Upper lobe of left lung (tissue), 6 donors: ENCODE measurements at regions not wholly inside any gene's neighbourhood (a gene's known extent, or its start where the extent isn't known, plus 50 kb on each side); places are given as distances from the start of the nearest gene placed in this dataset.

Experiments
- ATAC-seq, 2 donors: fragments of 200-7000 bp; cut with Tn5 transposase; one replicate each; pipeline ENCODE4 v1.9.1; 2022; ENCODE audit warnings: mild to moderate bottlenecking in 2 of 2, moderate library complexity in 2 of 2; ENCODE audit not compliant: low FRiP score in 2 of 2
- DNase-seq, 2 donors: peaks; one replicate each; pipeline ENCODE4 v3.0.0-alpha.2; 2019 to 2020
- H3K27ac ChIP-seq, 4 donors: fragments of 200-600 bp; sonication (generic); one replicate each; pipeline ENCODE4 v1.5.1; 2016 to 2019
- H3K27me3 ChIP-seq, 4 donors: fragments of 200-600 bp; sonication (generic); one replicate each; pipeline ENCODE4 v1.5.1; 2017 to 2019
- H3K36me3 ChIP-seq, 4 donors: fragments of 200-600 bp; sonication (generic); one replicate each; pipeline ENCODE4 v1.5.1; 2016 to 2019
- H3K4me1 ChIP-seq, 4 donors: fragments of 200-600 bp; sonication (generic); one replicate each; pipeline ENCODE4 v1.5.1; 2018 to 2019
- H3K4me3 ChIP-seq, 4 donors: fragments of 200-600 bp; sonication (generic); one replicate each; pipeline ENCODE4 v1.5.1; 2017 to 2019; ENCODE audit warnings: mild to moderate bottlenecking in 2 of 4, moderate library complexity in 1 of 4
- H3K9me3 ChIP-seq, 4 donors: fragments of 200-600 bp; sonication (generic); one replicate each; pipeline ENCODE4 v1.5.1; 2018 to 2019
- EP300 ChIP-seq, 4 donors: sonication (generic); formaldehyde crosslinking; IDR thresholded peaks; one replicate each; pipeline ENCODE4 v1.5.1; 2017; ENCODE audit warnings: antibody characterized with exemption in 4 of 4, control low read depth in 2 of 4
- POLR2A ChIP-seq, 4 donors: fragments of 450-650 bp; IDR thresholded peaks; one replicate each; pipeline ENCODE4 v1.5.1; 2016 to 2017; ENCODE audit warnings: antibody characterized with exemption in 4 of 4, mild to moderate bottlenecking in 2 of 4
- POLR2AphosphoS5 ChIP-seq, 2 donors: sonication (generic); formaldehyde crosslinking; IDR thresholded peaks; one replicate each; pipeline ENCODE4 v1.5.1; 2017; ENCODE audit warnings: antibody characterized with exemption in 2 of 2
- WGBS, 2 donors: methylation state at CpG; one replicate each; pipeline ENCODE4 v1.1.5; 2017 to 2018; 5-methylcytosine and 5-hydroxymethylcytosine counted together
- TF ChIP-seq, protein P1 (sequence below), 6 experiments: fragments of 450-650 bp in 4 of 6; fragments of 200-600 bp in 2 of 6; sonication (generic) in 2 of 6; IDR thresholded peaks; one replicate each; pipeline ENCODE4 v1.5.1; 2016 to 2019; ENCODE audit warnings: antibody characterized with exemption in 6 of 6
- donor health status: DM: no; HTN: no; CAD: no; lungs with moderate emphysema.
- donor health status: DM: no; HTN: yes; CAD: no; lungs with severe emphysema.

DNA sequence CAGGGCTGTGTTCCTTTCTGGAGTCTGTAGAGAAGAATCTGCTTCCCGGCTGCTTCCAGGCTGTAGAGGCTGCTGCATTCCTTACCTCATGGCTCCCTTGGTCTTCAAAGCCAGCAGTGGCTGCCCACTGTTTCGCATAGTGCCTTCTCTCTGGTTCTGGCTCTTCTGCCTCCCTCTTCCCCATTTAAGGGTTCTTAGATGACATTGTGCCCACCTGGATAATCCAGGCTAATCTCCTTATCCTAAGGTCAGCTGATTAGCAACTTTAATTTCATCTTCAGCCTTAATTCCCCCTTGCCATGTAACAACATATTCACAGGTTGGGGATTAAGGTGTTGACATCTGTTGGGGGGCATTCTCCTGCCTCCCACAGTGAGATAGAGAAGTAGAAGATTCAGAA is 208.6 kb upstream of the TMTC1 start:
- no peak for ATAC-seq
- TF ChIP-seq EP300 (IDR thresholded peaks at IDR 0.05) (no peak), POLR2A (IDR thresholded peaks at IDR 0.05) (no peak), POLR2AphosphoS5 (IDR thresholded peaks at IDR 0.05) (no peak)
- TF ChIP-seq, protein P1, sequence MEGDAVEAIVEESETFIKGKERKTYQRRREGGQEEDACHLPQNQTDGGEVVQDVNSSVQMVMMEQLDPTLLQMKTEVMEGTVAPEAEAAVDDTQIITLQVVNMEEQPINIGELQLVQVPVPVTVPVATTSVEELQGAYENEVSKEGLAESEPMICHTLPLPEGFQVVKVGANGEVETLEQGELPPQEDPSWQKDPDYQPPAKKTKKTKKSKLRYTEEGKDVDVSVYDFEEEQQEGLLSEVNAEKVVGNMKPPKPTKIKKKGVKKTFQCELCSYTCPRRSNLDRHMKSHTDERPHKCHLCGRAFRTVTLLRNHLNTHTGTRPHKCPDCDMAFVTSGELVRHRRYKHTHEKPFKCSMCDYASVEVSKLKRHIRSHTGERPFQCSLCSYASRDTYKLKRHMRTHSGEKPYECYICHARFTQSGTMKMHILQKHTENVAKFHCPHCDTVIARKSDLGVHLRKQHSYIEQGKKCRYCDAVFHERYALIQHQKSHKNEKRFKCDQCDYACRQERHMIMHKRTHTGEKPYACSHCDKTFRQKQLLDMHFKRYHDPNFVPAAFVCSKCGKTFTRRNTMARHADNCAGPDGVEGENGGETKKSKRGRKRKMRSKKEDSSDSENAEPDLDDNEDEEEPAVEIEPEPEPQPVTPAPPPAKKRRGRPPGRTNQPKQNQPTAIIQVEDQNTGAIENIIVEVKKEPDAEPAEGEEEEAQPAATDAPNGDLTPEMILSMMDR (IDR thresholded peaks at IDR 0.05), result no peak
- WGBS, 2 donors, result 58 to 88% methylated on average over 2 of the region's 2 CpGs

DNA sequence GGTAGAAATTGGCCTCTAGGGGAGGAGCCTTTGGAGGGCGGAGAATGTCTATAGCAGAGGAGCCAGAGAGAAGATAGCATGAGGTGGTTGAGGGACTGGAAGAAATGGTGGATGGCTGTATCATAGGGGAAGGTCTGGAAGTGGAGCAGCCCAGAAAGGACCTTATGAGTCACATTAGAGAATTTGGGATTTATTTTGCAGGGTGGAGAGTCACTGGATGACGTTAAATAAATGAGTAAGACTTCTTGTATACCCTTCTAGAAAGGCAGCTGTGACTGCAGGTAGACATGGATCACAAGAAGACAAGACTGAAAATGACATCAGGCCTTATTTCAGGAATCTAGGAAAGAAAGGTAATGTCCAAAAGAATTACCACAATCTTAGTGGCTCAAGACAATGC is 208.2 kb upstream of the TMTC1 start:
- no peak overlapping the region for H3K4me3 ChIP-seq
- no peak for ATAC-seq
- DNase-seq, result no peak
- no peak for TF ChIP-seq POLR2A (IDR thresholded peaks at IDR 0.05)
- no peak for TF ChIP-seq EP300 (IDR thresholded peaks at IDR 0.05)
- no peak for TF ChIP-seq POLR2AphosphoS5 (IDR thresholded peaks at IDR 0.05)
- TF ChIP-seq, protein P1 (IDR thresholded peaks at IDR 0.05), result no peak
- H3K27ac ChIP-seq, result no peak overlapping the region
- no peaks in the 10 kb centered on the region for H3K27me3 ChIP-seq
- no peaks in the 10 kb centered on the region for H3K4me1 ChIP-seq
- H3K9me3 ChIP-seq, result no peaks in the 10 kb centered on the region
- WGBS, 2 donors, result 82 to 83% methylated on average over 2 of the region's 2 CpGs
- H3K36me3 ChIP-seq, result no peaks in the 10 kb centered on the region

More for the DNA sequence above, 208.6 kb upstream of the TMTC1 start:
- Histone ChIP-seq H3K27ac (no peak overlapping the region), H3K9me3 (no peaks in the 10 kb centered on the region), H3K27me3 (no peaks in the 10 kb centered on the region), H3K4me3 (no peak overlapping the region), H3K36me3 (no peaks in the 10 kb centered on the region), H3K4me1 (no peaks in the 10 kb centered on the region)
- no peak for DNase-seq

DNA sequence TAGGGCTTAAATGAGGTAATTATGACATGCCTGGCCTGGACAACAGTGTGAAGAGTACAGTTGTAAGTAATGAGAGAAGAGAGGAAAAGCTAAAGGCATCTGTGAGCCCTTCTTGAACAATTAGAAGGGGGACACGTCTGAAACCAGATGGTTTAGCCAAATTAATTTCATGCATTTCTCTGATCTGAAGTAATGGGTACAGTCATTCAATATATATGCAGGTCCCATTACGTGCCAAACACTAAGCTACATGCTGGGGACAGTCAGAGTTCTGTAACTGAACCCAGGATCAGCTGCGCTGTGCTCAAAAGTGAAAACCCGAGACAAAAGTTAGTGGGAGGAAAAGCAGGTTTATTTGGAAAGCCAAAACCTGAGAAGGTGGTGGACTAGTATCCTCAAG is 207.2 kb upstream of the TMTC1 start:
- Histone ChIP-seq H3K27me3 (no peaks in the 10 kb centered on the region), H3K27ac (no peak overlapping the region), H3K4me1 (no peaks in the 10 kb centered on the region), H3K9me3 (no peaks in the 10 kb centered on the region), H3K4me3 (no peak overlapping the region), H3K36me3 (no peaks in the 10 kb centered on the region)
- no peak for DNase-seq
- no peak for ATAC-seq
- 60 to 71% methylated on average over 4 of the region's 4 CpGs for WGBS, 2 donors
- TF ChIP-seq EP300 (IDR thresholded peaks at IDR 0.05) (no peak), POLR2AphosphoS5 (IDR thresholded peaks at IDR 0.05) (no peak)

DNA sequence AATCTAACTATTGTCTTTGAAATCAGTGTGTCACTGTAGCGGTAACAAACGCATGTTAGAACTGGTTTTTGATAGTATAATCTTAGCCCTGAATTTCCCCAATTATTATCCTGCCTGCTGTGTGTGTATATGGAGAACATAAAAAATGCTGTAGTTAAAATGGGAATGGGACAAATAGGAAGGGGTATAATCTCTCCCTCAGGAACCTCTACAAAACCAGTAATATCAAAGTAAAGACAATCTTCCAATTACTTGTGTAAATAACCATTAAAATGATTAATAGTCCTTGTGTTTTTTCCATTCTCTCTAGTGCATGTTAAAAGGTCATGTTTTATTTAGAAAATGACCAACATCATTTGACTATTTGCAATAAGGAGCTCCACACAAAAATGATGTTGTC is 200.1 kb upstream of the TMTC1 start:
- WGBS, 2 donors, result 93 to 94% methylated on average over 2 of the region's 2 CpGs

DNA sequence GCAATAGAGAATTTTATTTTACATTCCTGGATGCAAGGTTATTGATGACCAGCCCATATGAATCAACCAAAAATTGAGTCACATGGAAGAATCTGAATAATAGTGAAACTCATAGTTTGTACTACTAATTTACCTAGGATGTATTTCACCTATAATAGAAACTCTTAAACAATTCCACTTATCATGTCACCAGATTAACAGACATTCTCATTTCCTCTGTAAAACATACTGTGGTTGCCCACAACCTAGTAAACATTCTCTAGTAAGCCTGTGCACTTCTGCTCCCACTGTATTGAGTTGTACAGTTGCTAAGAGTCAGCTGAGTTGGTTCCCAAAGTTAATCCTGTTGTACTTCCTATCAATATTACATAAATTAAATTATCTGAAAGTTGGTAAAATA is 196.6 kb upstream of the TMTC1 start:
- no peak for ATAC-seq
- no peak for TF ChIP-seq POLR2AphosphoS5 (IDR thresholded peaks at IDR 0.05)
- TF ChIP-seq, protein P1 (IDR thresholded peaks at IDR 0.05), result no peak
- TF ChIP-seq EP300 (IDR thresholded peaks at IDR 0.05), result no peak
- TF ChIP-seq POLR2A (IDR thresholded peaks at IDR 0.05), result no peak
- H3K36me3 ChIP-seq, result no peaks in the 10 kb centered on the region
- H3K4me1 ChIP-seq, result no peaks in the 10 kb centered on the region
- H3K4me3 ChIP-seq, result no peak overlapping the region
- no peaks in the 10 kb centered on the region for H3K9me3 ChIP-seq
- no peaks in the 10 kb centered on the region for H3K27me3 ChIP-seq
- H3K27ac ChIP-seq, result no peak overlapping the region
- no peak for DNase-seq

More for the DNA sequence above, 200.1 kb upstream of the TMTC1 start:
- Histone ChIP-seq H3K27me3 (no peaks in the 10 kb centered on the region), H3K36me3 (no peaks in the 10 kb centered on the region), H3K27ac (no peak overlapping the region), H3K9me3 (no peaks in the 10 kb centered on the region), H3K4me3 (no peak overlapping the region), H3K4me1 (no peaks in the 10 kb centered on the region)
- DNase-seq (no peak), ATAC-seq (no peak)
- TF ChIP-seq POLR2AphosphoS5 (IDR thresholded peaks at IDR 0.05), result no peak
- no peak for TF ChIP-seq POLR2A (IDR thresholded peaks at IDR 0.05)
- TF ChIP-seq, protein P1 (IDR thresholded peaks at IDR 0.05), result no peak
- TF ChIP-seq EP300 (IDR thresholded peaks at IDR 0.05), result no peak
